ENCODE measurements at regions not wholly inside any gene's neighbourhood (a gene's known extent, or its start where the extent isn't known, plus 50 kb on each side); places are given as distances from the start of the nearest gene placed in this dataset.
"Not testable (repeated sequence)": the region's sequence is repeated elsewhere in the genome, so short reads cannot be mapped to it uniquely, and the experiment has no call there.

DNA sequence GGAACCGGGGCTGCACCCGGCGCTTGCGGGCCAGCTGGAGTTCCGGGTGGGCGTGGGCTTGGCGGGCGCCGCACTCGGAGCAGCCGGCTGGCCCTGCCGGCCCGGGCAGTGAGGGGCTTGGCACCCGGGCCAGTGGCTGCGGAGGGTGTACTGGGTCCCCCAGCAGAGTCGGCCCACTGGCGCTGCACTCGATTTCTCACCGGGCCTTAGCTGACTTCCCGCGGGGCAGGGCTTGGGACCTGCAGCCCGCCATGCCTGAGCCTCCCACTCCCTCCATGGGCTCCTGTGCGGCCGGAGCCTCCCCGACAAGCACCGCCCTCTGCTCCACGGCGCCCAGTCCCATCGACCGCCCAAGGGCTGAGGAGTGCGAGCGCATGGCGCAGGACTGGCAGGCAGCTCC is 100.6 kb downstream of the SCN11A start:
- TF ChIP-seq, protein P1, sequence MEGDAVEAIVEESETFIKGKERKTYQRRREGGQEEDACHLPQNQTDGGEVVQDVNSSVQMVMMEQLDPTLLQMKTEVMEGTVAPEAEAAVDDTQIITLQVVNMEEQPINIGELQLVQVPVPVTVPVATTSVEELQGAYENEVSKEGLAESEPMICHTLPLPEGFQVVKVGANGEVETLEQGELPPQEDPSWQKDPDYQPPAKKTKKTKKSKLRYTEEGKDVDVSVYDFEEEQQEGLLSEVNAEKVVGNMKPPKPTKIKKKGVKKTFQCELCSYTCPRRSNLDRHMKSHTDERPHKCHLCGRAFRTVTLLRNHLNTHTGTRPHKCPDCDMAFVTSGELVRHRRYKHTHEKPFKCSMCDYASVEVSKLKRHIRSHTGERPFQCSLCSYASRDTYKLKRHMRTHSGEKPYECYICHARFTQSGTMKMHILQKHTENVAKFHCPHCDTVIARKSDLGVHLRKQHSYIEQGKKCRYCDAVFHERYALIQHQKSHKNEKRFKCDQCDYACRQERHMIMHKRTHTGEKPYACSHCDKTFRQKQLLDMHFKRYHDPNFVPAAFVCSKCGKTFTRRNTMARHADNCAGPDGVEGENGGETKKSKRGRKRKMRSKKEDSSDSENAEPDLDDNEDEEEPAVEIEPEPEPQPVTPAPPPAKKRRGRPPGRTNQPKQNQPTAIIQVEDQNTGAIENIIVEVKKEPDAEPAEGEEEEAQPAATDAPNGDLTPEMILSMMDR (IDR thresholded peaks at IDR 0.05; ENCODE audit: low read length): not testable (repeated sequence)
- TF ChIP-seq EZH2 (IDR thresholded peaks at IDR 0.05; ENCODE audit: borderline replicate concordance, low read length): not testable (repeated sequence)

All from OCI-LY1 (cell line).